Heart right ventricle (tissue), 16 donors: ENCODE measurements at regions not wholly inside any gene's neighbourhood (a gene's known extent, or its start where the extent isn't known, plus 50 kb on each side); places are given as distances from the start of the nearest gene placed in this dataset.
"Not testable (repeated sequence)": the region's sequence is repeated elsewhere in the genome, so short reads cannot be mapped to it uniquely, and the experiment has no call there.

ENCODE experiments used
- ATAC-seq, 8 donors: fragments of 200-7000 bp; cut with Tn5 transposase; one replicate each; pipeline ENCODE4 v1.9.1; 2020; ENCODE audit warnings: mild to moderate bottlenecking in 8 of 8, moderate library complexity in 8 of 8, moderate number of reproducible peaks in 1 of 8
- DNase-seq, 2 donors: peaks; one replicate each; pipeline ENCODE4 v3.0.0-alpha.2; 2020
- H3K27ac ChIP-seq, 10 donors: fragments of 200-600 bp; sonication (generic) in 2 of 10; one replicate each; pipeline versions ENCODE4 v1.5.0 to v1.8.0; 2020 to 2022; ENCODE audit warnings: mild to moderate bottlenecking in 3 of 10
- H3K27me3 ChIP-seq, 7 donors: fragments of 200-600 bp; one replicate each; pipeline ENCODE4 v1.8.0; 2021 to 2022; ENCODE audit warnings: mild to moderate bottlenecking in 2 of 7
- H3K36me3 ChIP-seq, 9 donors: fragments of 200-600 bp; sonication (generic) in 1 of 9; one replicate each; pipeline versions ENCODE4 v1.5.0 to v1.8.0; 2020 to 2022; ENCODE audit warnings: mild to moderate bottlenecking in 2 of 9
- H3K4me1 ChIP-seq, 9 donors: fragments of 200-600 bp; sonication (generic) in 1 of 9; one replicate each; pipeline versions ENCODE4 v1.5.0 to v1.8.0; 2020 to 2022; ENCODE audit warnings: mild to moderate bottlenecking in 4 of 9
- H3K4me3 ChIP-seq, 10 donors: fragments of 200-600 bp; sonication (generic) in 2 of 10; one replicate each; pipeline versions ENCODE4 v1.5.0 to v1.8.0; 2020 to 2022; ENCODE audit warnings: mild to moderate bottlenecking in 7 of 10, moderate library complexity in 2 of 10
- H3K9me3 ChIP-seq, 11 donors: fragments of 200-600 bp in 10 of 11; sonication (generic) in 2 of 11; one replicate each; pipeline versions ENCODE4 v1.5.0 to v1.8.0; 2013 to 2022; ENCODE audit warnings: mild to moderate bottlenecking in 2 of 11, control low read depth in 1 of 11, moderate library complexity in 1 of 11
- WGBS, 2 donors: extraction: QIAGEN DNeasy Blood & Tissue Kit; methylation state at CpG; one replicate each; pipeline ENCODE4 v1.1.7; 2013; ENCODE audit warnings: inconsistent platforms in 1 of 2; 5-methylcytosine and 5-hydroxymethylcytosine counted together
- intact Hi-C, 10 donors: fragments of 100-400 bp; cut with DNase I; formaldehyde crosslinking; loops; one replicate each; pipeline versions ENCODE4 v1.11.1 to v1.14.2; 2022
- TF ChIP-seq, protein P1 (sequence below), 9 donors: fragments of 200-600 bp; sonication (generic) in 2 of 9; IDR thresholded peaks; one replicate each; pipeline versions ENCODE4 v1.5.0 to v1.8.0; 2021 to 2022; ENCODE audit warnings: antibody characterized with exemption in 9 of 9, mild to moderate bottlenecking in 5 of 9, moderate library complexity in 1 of 9
- donor health status: Arrhythmogenic right ventricular cardiomyopathy.
- donor health status: ischemic (EF 13 %, LVEDD 7.1; RV severe dilation, severe dysfunction).
- donor health status: healthy with polysubstance abuse.
- donor health status: DM: no; HTN: yes; CAD: no.
- donor health status: DM: no; HTN: no; CAD: no.
- donor health status: ischemic (EF 25% LVEDD 6.9; RV normal size, moderate dysfunction).
- donor health status: ischemic (EF 25% LVEDD 5.7; RV mildly dilated, moderate dysfunction).
- donor health status: healthy.
- donor health status: DM: yes; HTN: yes; CAD: no.
- donor health status: Ischemic cardiomyopathy.
- donor health status: ischemic (EF 35%, LVEDD 5.7; RV mildly dilated, moderate dysfunction).
- donor health status: nonischemic (EF 11% LVEDD 7.7; RV severe dilation, severe dysfunction).
- donor health status: DM: yes; HTN: yes; CAD: no.
- donor health status: PGD.
- donor health status: ischemic (EF 29% LVEDD 5.4; RV normal size, mild dysfunction).
- donor health status: nonischemic (EF 23%, LVEDD 6.1; RV moderate dilation, normal function).

- Histone ChIP-seq H3K4me1 (no peaks in the 10 kb centered on the region), H3K9me3 (peaks cover 0 to 4% (median 0%) of the 10 kb centered on the region in 11 donors), H3K4me3 (no peak overlapping the region), H3K27ac (no peak overlapping the region), H3K36me3 (no peaks in the 10 kb centered on the region), H3K27me3 (no peaks in the 10 kb centered on the region)
- intact Hi-C loops: no loop called here
- DNase-seq: no peak
- WGBS, 2 donors: 52 to 60% methylated on average over 1 of the region's 1 CpG
- ATAC-seq: no peak
- TF ChIP-seq, protein P1, sequence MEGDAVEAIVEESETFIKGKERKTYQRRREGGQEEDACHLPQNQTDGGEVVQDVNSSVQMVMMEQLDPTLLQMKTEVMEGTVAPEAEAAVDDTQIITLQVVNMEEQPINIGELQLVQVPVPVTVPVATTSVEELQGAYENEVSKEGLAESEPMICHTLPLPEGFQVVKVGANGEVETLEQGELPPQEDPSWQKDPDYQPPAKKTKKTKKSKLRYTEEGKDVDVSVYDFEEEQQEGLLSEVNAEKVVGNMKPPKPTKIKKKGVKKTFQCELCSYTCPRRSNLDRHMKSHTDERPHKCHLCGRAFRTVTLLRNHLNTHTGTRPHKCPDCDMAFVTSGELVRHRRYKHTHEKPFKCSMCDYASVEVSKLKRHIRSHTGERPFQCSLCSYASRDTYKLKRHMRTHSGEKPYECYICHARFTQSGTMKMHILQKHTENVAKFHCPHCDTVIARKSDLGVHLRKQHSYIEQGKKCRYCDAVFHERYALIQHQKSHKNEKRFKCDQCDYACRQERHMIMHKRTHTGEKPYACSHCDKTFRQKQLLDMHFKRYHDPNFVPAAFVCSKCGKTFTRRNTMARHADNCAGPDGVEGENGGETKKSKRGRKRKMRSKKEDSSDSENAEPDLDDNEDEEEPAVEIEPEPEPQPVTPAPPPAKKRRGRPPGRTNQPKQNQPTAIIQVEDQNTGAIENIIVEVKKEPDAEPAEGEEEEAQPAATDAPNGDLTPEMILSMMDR (IDR thresholded peaks at IDR 0.05): no peak
These were observed 966.9 kb downstream of the TAF11L14 start for GRCh38 chr5:18601185-18601584.

- Histone ChIP-seq H3K27ac (no peak overlapping the region), H3K36me3 (no peaks in the 10 kb centered on the region), H3K4me1 (no peaks in the 10 kb centered on the region), H3K27me3 (no peaks in the 10 kb centered on the region), H3K4me3 (no peak overlapping the region), H3K9me3 (peaks cover 0 to 3% (median 0%) of the 10 kb centered on the region in 11 donors)
- intact Hi-C loops: no loop called here
- 69 to 73% methylated on average over 1 of the region's 1 CpG for WGBS, 2 donors
- no peak for DNase-seq
- ATAC-seq: no peak
- TF ChIP-seq, protein P1 (IDR thresholded peaks at IDR 0.05): no peak
These were observed 968.1 kb downstream of the TAF11L14 start for GRCh38 chr5:18602402-18602801.

- DNase-seq (no peak), ATAC-seq (no peak)
- intact Hi-C loops: no loop called here
- TF ChIP-seq, protein P1 (IDR thresholded peaks at IDR 0.05): no peak
- Histone ChIP-seq H3K4me1 (no peaks in the 10 kb centered on the region), H3K9me3 (peaks cover 0 to under 1% (median 0%) of the 10 kb centered on the region in 11 donors), H3K4me3 (no peak overlapping the region), H3K27ac (no peak overlapping the region), H3K27me3 (no peaks in the 10 kb centered on the region), H3K36me3 (no peaks in the 10 kb centered on the region)
These were observed 970.9 kb downstream of the TAF11L14 start for GRCh38 chr5:18605186-18605585.

- no peaks in the 10 kb centered on the region for H3K27me3 ChIP-seq
- H3K27ac ChIP-seq: no peak overlapping the region
- no peak overlapping the region for H3K4me3 ChIP-seq
- H3K4me1 ChIP-seq: no peaks in the 10 kb centered on the region
- TF ChIP-seq, protein P1 (IDR thresholded peaks at IDR 0.05): no peak
- WGBS, 2 donors: 72 to 80% methylated on average over 5 of the region's 5 CpGs
- no peak for ATAC-seq
- intact Hi-C loops: no loop called here
- peaks cover 0 to 12% (median 0%) of the 10 kb centered on the region in 11 donors for H3K9me3 ChIP-seq
- H3K36me3 ChIP-seq: no peaks in the 10 kb centered on the region
- no peak for DNase-seq
These were observed 973.3 kb downstream of the TAF11L14 start for GRCh38 chr5:18607570-18607969.

GRCh38 chr5:18617191-18617590 is 982.9 kb downstream of the TAF11L14 start:
- intact Hi-C loops, H3K4me3 ChIP-seq, H3K36me3 ChIP-seq, H3K27me3 ChIP-seq, DNase-seq, ATAC-seq, H3K4me1 ChIP-seq, H3K27ac ChIP-seq: not testable (repeated sequence)
- WGBS, 2 donors: 77 to 86% methylated on average over 2 of the region's 2 CpGs
- peaks cover 0 to 37% (median 13%) of the 10 kb centered on the region in 11 donors for H3K9me3 ChIP-seq
